GM23338 (cell line): ENCODE measurements at regions not wholly inside any gene's neighbourhood (a gene's known extent, or its start where the extent isn't known, plus 50 kb on each side); places are given as distances from the start of the nearest gene placed in this dataset.

Source experiments
- ATAC-seq: fragments of 200-7000 bp; cut with Tn5 transposase; 3 replicates; pipeline ENCODE4 v1.9.1; 2020
- DNase-seq: peaks from one replicate; pipeline ENCODE4 v3.0.0-alpha.2; 2015; ENCODE audit warnings: low spot score
- H2AFZ ChIP-seq: fragments of 200-600 bp; sonication (generic); 2 replicates; pipeline ENCODE4 v1.8.0; 2016; ENCODE audit warnings: antibody characterized with exemption, mild to moderate bottlenecking, moderate library complexity
- H3F3A ChIP-seq: fragments of 200-600 bp; sonication (generic); replicated peaks from 2 replicates; pipeline ENCODE4 v1.8.0; 2017; ENCODE audit warnings: antibody characterized with exemption, mixed run types, low read depth
- H3K27ac ChIP-seq: fragments of 200-600 bp; sonication (generic); 2 replicates; pipeline ENCODE4 v1.6.1; 2016; ENCODE audit warnings: low read depth
- H3K27me3 ChIP-seq: fragments of 200-600 bp; sonication (generic); 2 replicates; pipeline ENCODE4 v1.8.0; 2016; ENCODE audit warnings: mild to moderate bottlenecking, mixed run types, moderate library complexity; ENCODE audit not compliant: insufficient read depth
- H3K36me3 ChIP-seq: fragments of 200-600 bp; sonication (generic); 2 replicates; pipeline ENCODE4 v1.8.0; 2016; ENCODE audit warnings: mild to moderate bottlenecking; ENCODE audit not compliant: insufficient read depth
- H3K4me1 ChIP-seq: fragments of 200-600 bp; sonication (generic); 2 replicates; pipeline ENCODE4 v1.8.0; 2016; ENCODE audit warnings: mild to moderate bottlenecking, moderate library complexity; ENCODE audit not compliant: insufficient read depth
- H3K4me2 ChIP-seq: fragments of 200-600 bp; sonication (generic); 2 replicates; pipeline ENCODE4 v1.7.1; 2017; ENCODE audit warnings: mixed run types
- H3K4me3 ChIP-seq: fragments of 200-600 bp; sonication (generic); 2 replicates; pipeline ENCODE4 v1.6.1; 2016; ENCODE audit warnings: mixed run types
- H3K79me2 ChIP-seq: fragments of 200-600 bp; sonication (generic); replicated peaks from 2 replicates; pipeline ENCODE4 v1.8.0; 2017; ENCODE audit warnings: mild to moderate bottlenecking; ENCODE audit not compliant: insufficient read depth
- H3K9me2 ChIP-seq: fragments of 200-600 bp; sonication (generic); 2 replicates; pipeline ENCODE4 v1.8.0; 2017; ENCODE audit not compliant: insufficient read depth
- H4K20me1 ChIP-seq: fragments of 200-600 bp; sonication (generic); replicated peaks from 2 replicates; pipeline ENCODE4 v1.8.0; 2017; ENCODE audit warnings: mild to moderate bottlenecking; ENCODE audit not compliant: insufficient read depth
- H3K27ac Mint-ChIP-seq: 2 replicates; pipeline ENCODE4 v1.8.0; 2020; ENCODE audit warnings: inconsistent platforms, mild to moderate bottlenecking, moderate library complexity, mixed read lengths
- H3K27me3 Mint-ChIP-seq: 3 replicates; pipeline ENCODE4 v1.8.0; 2022; ENCODE audit warnings: low read depth, mild to moderate bottlenecking, moderate library complexity, mixed read lengths, inconsistent platforms; ENCODE audit not compliant: insufficient read depth, poor library complexity
- H3K36me3 Mint-ChIP-seq: 3 replicates; pipeline ENCODE4 v1.8.0; 2021; ENCODE audit warnings: low read depth, mild to moderate bottlenecking, inconsistent platforms, moderate library complexity, mixed read lengths
- H3K4me1 Mint-ChIP-seq: 3 replicates; pipeline ENCODE4 v1.8.0; 2020; ENCODE audit warnings: mild to moderate bottlenecking, inconsistent platforms, mixed read lengths
- H3K4me3 Mint-ChIP-seq: 3 replicates; pipeline ENCODE4 v1.8.0; 2021; ENCODE audit warnings: moderate library complexity, mild to moderate bottlenecking, inconsistent platforms, mixed read lengths
- H3K9me3 Mint-ChIP-seq: 3 replicates; pipeline ENCODE4 v1.8.0; 2020; ENCODE audit warnings: moderate library complexity, mild to moderate bottlenecking, inconsistent platforms, mixed read lengths
- CREB1 ChIP-seq: fragments of 250-450 bp; sonication (Bioruptor Pico); IDR thresholded peaks from 2 replicates; pipeline ENCODE4 v1.5.0; 2020; ENCODE audit warnings: low read depth, mild to moderate bottlenecking, moderate library complexity
- CTCF ChIP-seq, 2 experiments: fragments of 200-600 bp in 1 of 2; sonication (generic) in 1 of 2; conservative IDR thresholded peaks; 2 replicates each; pipeline versions ENCODE4 v1.5.1 to v1.6.1; 2016 to 2017; ENCODE audit warnings: antibody characterized with exemption in 2 of 2, low read depth in 2 of 2, mild to moderate bottlenecking in 2 of 2, moderate library complexity in 1 of 2
- ETS1 ChIP-seq: IDR thresholded peaks from 2 replicates; pipeline ENCODE4 v1.6.1; 2016; ENCODE audit warnings: antibody characterized with exemption
- EZH2 ChIP-seq: fragments of 200-600 bp; sonication (generic); IDR thresholded peaks from one replicate; pipeline ENCODE4 v1.8.0; 2017; ENCODE audit warnings: antibody characterized with exemption, mild to moderate bottlenecking, low read depth; ENCODE audit not compliant: unreplicated experiment
- EZH2phosphoT487 ChIP-seq: fragments of 200-600 bp; sonication (generic); IDR thresholded peaks from one replicate; pipeline ENCODE4 v1.8.1; 2018; ENCODE audit warnings: antibody characterized with exemption; ENCODE audit not compliant: unreplicated experiment
- JUNB ChIP-seq: IDR thresholded peaks from one replicate; pipeline ENCODE4 v1.6.1; 2016; ENCODE audit warnings: antibody characterized with exemption; ENCODE audit not compliant: unreplicated experiment
- NANOG ChIP-seq: IDR thresholded peaks from 2 replicates; pipeline ENCODE4 v1.6.1; 2016; ENCODE audit warnings: antibody characterized with exemption, borderline replicate concordance
- POLR2AphosphoS5 ChIP-seq: IDR thresholded peaks from 2 replicates; pipeline ENCODE4 v1.6.1; 2016; ENCODE audit warnings: antibody characterized with exemption, low read depth
- STAT1 ChIP-seq: IDR thresholded peaks from one replicate; pipeline ENCODE4 v1.6.1; 2016; ENCODE audit warnings: antibody characterized with exemption; ENCODE audit not compliant: unreplicated experiment
- ZNF114 ChIP-seq: fragments of 250-450 bp; sonication (Bioruptor Pico); IDR thresholded peaks from 2 replicates; pipeline ENCODE4 v1.5.0; 2020; ENCODE audit warnings: mild to moderate bottlenecking, moderate library complexity
- ZNF331 ChIP-seq: fragments of 250-450 bp; sonication (Bioruptor Pico); IDR thresholded peaks from 2 replicates; pipeline ENCODE4 v1.5.0; 2020; ENCODE audit warnings: low read depth, mild to moderate bottlenecking, moderate library complexity
- TF ChIP-seq, protein P1 (sequence below): IDR thresholded peaks from one replicate; pipeline ENCODE4 v1.6.1; 2018; ENCODE audit warnings: antibody characterized with exemption; ENCODE audit not compliant: unreplicated experiment

DNA sequence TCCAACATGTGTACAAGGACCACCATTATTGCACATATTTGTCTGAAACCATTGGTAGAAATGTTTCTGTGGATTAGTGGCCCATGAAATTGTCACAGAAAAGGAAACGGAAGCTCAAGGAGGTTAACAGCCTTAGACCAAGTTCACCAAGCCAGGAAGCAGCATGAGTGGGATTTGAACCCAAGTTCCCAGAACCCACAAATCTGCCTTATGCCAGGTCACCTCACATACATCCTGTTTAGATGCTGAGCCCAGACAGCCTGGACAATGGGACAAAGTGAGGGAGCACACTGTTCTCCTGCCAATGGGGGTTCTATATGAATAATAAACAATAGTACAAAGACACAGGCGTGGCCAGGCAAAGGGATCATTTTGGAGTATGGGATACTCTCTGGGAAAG, 59.6 kb upstream of the CA12 start:
- Histone ChIP-seq H2AFZ (no peak overlapping the region), H3K4me1 (no peaks in the 10 kb centered on the region), H3K27me3 (no peaks in the 10 kb centered on the region), H4K20me1 (no peaks in the 10 kb centered on the region), H3K36me3 (no peaks in the 10 kb centered on the region), H3K4me2 (no peak overlapping the region), H3K79me2 (no peaks in the 10 kb centered on the region), H3K4me3 (no peak overlapping the region), H3K9me2 (no peaks in the 10 kb centered on the region), H3F3A (0 out of 2 replicates have a peak, but pooled peaks cover 2% of the 10 kb centered on the region), H3K27ac (no peak overlapping the region)
- ATAC-seq (no peak), DNase-seq (no peak)
- no peak overlapping the region for H3K27ac Mint-ChIP-seq
- no peak overlapping the region for H3K4me3 Mint-ChIP-seq
- TF ChIP-seq ZNF331 (CRISPR knock-in tag) = no peak
- no peak for TF ChIP-seq CREB1 (CRISPR knock-in tag)
- no peak for TF ChIP-seq STAT1
- TF ChIP-seq ZNF114 (CRISPR knock-in tag) = no peak
- TF ChIP-seq POLR2AphosphoS5 = no peak
- TF ChIP-seq EZH2 = no peak
- TF ChIP-seq, protein P1, sequence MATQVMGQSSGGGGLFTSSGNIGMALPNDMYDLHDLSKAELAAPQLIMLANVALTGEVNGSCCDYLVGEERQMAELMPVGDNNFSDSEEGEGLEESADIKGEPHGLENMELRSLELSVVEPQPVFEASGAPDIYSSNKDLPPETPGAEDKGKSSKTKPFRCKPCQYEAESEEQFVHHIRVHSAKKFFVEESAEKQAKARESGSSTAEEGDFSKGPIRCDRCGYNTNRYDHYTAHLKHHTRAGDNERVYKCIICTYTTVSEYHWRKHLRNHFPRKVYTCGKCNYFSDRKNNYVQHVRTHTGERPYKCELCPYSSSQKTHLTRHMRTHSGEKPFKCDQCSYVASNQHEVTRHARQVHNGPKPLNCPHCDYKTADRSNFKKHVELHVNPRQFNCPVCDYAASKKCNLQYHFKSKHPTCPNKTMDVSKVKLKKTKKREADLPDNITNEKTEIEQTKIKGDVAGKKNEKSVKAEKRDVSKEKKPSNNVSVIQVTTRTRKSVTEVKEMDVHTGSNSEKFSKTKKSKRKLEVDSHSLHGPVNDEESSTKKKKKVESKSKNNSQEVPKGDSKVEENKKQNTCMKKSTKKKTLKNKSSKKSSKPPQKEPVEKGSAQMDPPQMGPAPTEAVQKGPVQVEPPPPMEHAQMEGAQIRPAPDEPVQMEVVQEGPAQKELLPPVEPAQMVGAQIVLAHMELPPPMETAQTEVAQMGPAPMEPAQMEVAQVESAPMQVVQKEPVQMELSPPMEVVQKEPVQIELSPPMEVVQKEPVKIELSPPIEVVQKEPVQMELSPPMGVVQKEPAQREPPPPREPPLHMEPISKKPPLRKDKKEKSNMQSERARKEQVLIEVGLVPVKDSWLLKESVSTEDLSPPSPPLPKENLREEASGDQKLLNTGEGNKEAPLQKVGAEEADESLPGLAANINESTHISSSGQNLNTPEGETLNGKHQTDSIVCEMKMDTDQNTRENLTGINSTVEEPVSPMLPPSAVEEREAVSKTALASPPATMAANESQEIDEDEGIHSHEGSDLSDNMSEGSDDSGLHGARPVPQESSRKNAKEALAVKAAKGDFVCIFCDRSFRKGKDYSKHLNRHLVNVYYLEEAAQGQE = no peak
- H3K27me3 Mint-ChIP-seq = peaks cover 12% of the 10 kb centered on the region
- no peaks in the 10 kb centered on the region for H3K36me3 Mint-ChIP-seq
- H3K9me3 Mint-ChIP-seq = no peaks in the 10 kb centered on the region
- peaks cover 12% of the 10 kb centered on the region for H3K4me1 Mint-ChIP-seq

DNA sequence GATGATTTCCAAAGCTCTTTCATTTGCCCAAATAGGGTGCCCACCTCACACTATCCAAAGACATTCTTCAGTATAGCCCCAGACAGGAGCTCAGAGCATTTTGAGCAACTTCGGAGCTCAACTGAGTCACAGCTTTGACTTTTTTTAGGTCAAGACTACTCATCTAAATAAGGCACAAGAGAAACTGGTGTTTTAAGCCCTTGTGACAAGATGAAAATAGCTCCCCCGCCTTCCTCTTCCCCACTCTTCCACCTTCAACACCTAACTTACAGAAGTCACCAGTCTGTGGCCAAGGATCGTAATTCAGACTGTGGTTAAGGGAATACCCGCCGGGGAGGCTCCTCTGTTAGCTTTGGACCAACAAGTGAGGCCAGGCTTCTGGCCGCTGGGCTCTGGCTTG, 60.4 kb upstream of the CA12 start:
- Histone ChIP-seq H3K79me2 (no peaks in the 10 kb centered on the region), H3K9me2 (no peaks in the 10 kb centered on the region), H3K4me3 (no peak overlapping the region), H4K20me1 (no peaks in the 10 kb centered on the region), H3F3A (0 out of 2 replicates have a peak, but pooled peaks cover 2% of the 10 kb centered on the region), H3K36me3 (no peaks in the 10 kb centered on the region), H3K27me3 (no peaks in the 10 kb centered on the region), H3K4me1 (peaks cover 6% of the 10 kb centered on the region), H2AFZ (no peak overlapping the region), H3K4me2 (no peak overlapping the region), H3K27ac (no peak overlapping the region)
- Mint-ChIP-seq H3K9me3 (no peaks in the 10 kb centered on the region), H3K27ac (no peak overlapping the region), H3K27me3 (peaks cover 7% of the 10 kb centered on the region), H3K4me1 (peaks cover 11% of the 10 kb centered on the region), H3K4me3 (no peak overlapping the region), H3K36me3 (no peaks in the 10 kb centered on the region)
- ATAC-seq (no peak), DNase-seq (no peak)
- TF ChIP-seq, protein P1 = no peak
- TF ChIP-seq STAT1 (no peak), NANOG (no peak), CTCF (conservative IDR thresholded peaks at IDR 0.05; ENCODE audit: low read depth in 2 of 2) (no peak), POLR2AphosphoS5 (no peak), EZH2phosphoT487 (no peak), ZNF331 (CRISPR knock-in tag) (no peak), ETS1 (no peak), EZH2 (no peak), CREB1 (CRISPR knock-in tag) (no peak), JUNB (no peak), ZNF114 (CRISPR knock-in tag) (no peak)
